PFSK-1 (cell line): ENCODE measurements at regions not wholly inside any gene's neighbourhood (a gene's known extent, or its start where the extent isn't known, plus 50 kb on each side); places are given as distances from the start of the nearest gene placed in this dataset.

Experiments used
- FOXP2 ChIP-seq: optimal IDR thresholded peaks from 2 replicates; pipeline ENCODE3; 2011; ENCODE audit warnings: borderline replicate concordance, control low read depth, inconsistent platforms; ENCODE audit not compliant: insufficient read depth; ENCODE audit errors: extremely low read length, extremely low read depth
- POLR2AphosphoS5 ChIP-seq: IDR thresholded peaks from 2 replicates; pipeline ENCODE4 v1.6.1; 2012; ENCODE audit warnings: low read depth, mild to moderate bottlenecking, control low read depth, low read length, moderate library complexity
- REST ChIP-seq, 2 experiments: IDR thresholded peaks; 2 replicates each; pipeline versions ENCODE4 v1.6.1 to v1.8.0; 2011 to 2012; ENCODE audit warnings: low read depth in 2 of 2, low read length in 2 of 2, control low read depth in 1 of 2, inconsistent platforms in 1 of 2, mild to moderate bottlenecking in 1 of 2, moderate library complexity in 1 of 2; ENCODE audit not compliant: insufficient read depth in 1 of 2
- SIN3A ChIP-seq: IDR thresholded peaks from 2 replicates; pipeline ENCODE4 v1.6.1; 2012; ENCODE audit warnings: mild to moderate bottlenecking, low read length, moderate library complexity, borderline replicate concordance; ENCODE audit not compliant: insufficient read depth
- TAF1 ChIP-seq: IDR thresholded peaks from 2 replicates; pipeline ENCODE4 v1.6.1; 2012; ENCODE audit warnings: low read length, control low read depth, borderline replicate concordance; ENCODE audit not compliant: insufficient read depth

- TF ChIP-seq SIN3A (no peak), POLR2AphosphoS5 (no peak), REST (IDR thresholded peaks at IDR 0.05; ENCODE audit: insufficient read depth in 1 of 2, low read depth in 2 of 2, low read length in 2 of 2) (no peak), FOXP2 (no peak), TAF1 (no peak)
Observed at GRCh38 chr12:107967170-107967569, 161.9 kb upstream of the WSCD2 start.

GRCh38 chr12:107973950-107974349, 155.1 kb upstream of the WSCD2 start:
- no peak for TF ChIP-seq POLR2AphosphoS5

- TF ChIP-seq REST (IDR thresholded peaks at IDR 0.05; ENCODE audit: insufficient read depth in 1 of 2, low read depth in 2 of 2, low read length in 2 of 2) (no peak), TAF1 (no peak), FOXP2 (no peak), POLR2AphosphoS5 (no peak)
Observed at GRCh38 chr12:107976331-107976730, 152.8 kb upstream of the WSCD2 start.

- TF ChIP-seq SIN3A (no peak), POLR2AphosphoS5 (no peak), TAF1 (no peak), FOXP2 (no peak), REST (IDR thresholded peaks at IDR 0.05; ENCODE audit: insufficient read depth in 1 of 2, low read depth in 2 of 2, low read length in 2 of 2) (no peak)
Observed at GRCh38 chr12:107978201-107978600, 150.9 kb upstream of the WSCD2 start.

- TF ChIP-seq FOXP2 (no peak), POLR2AphosphoS5 (no peak), SIN3A (no peak), REST (IDR thresholded peaks at IDR 0.05; ENCODE audit: insufficient read depth in 1 of 2, low read depth in 2 of 2, low read length in 2 of 2) (no peak), TAF1 (no peak)
Observed at GRCh38 chr12:107978641-107979040, 150.4 kb upstream of the WSCD2 start.
